HG02938 (cell line): ENCODE measurements at regions not wholly inside any gene's neighbourhood (a gene's known extent, or its start where the extent isn't known, plus 50 kb on each side); places are given as distances from the start of the nearest gene placed in this dataset.
"Not testable (repeated sequence)": the region's sequence is repeated elsewhere in the genome, so short reads cannot be mapped to it uniquely, and the experiment has no call there.

Experiments used
- ATAC-seq: cut with Tn5 transposase; IDR thresholded peaks from one replicate; pipeline ENCODE4 v1.9.1; 2021; ENCODE audit warnings: mild to moderate bottlenecking, moderate library complexity; ENCODE audit not compliant: unreplicated experiment

- no peak for ATAC-seq
Observed at GRCh38 chr14:57150449-57150848, 118.3 kb downstream of the EXOC5 start.

DNA sequence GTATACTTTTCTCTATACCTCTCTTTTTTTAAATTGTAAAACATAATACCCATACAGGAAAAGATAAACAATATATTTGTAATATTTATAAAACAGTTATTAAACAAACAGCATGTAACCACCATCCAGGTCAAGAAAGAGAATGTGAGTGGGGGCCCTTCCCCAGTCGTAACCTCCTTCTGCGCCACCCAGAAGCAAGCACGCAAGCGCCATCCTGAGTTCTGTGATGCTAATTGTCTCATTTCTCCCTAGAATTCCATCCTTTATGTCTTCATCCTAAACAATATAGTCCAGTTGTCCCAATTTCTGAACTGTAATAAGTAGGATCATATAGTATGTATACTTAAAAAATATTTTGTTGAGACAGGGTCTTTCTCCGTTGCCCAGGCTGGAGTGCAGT is 129.5 kb downstream of the EXOC5 start:
- ATAC-seq, result no peak

- ATAC-seq, result no peak
Observed at GRCh38 chr14:57136669-57137328, 131.9 kb downstream of the EXOC5 start.

GRCh38 chr14:57127809-57128208 is 140.9 kb downstream of the EXOC5 start:
- not testable (repeated sequence) for ATAC-seq

DNA sequence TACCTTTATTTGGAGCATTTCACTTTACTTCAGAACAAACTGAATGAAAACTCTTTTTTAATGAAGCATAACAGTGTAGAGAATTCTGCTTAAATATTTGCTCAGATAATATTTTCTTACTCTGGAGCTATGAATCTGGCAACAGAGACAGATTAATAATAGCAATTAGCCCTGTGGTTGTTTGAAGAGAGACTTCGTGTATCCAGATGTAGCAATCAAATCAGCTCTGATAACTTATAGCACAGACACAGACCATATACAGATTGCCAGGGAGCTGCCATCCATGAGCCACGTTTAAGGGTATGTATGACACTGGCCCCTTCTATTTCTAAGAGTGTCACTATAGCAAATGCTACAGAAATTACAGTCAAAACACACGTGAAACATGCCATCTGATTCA is 146.6 kb downstream of the EXOC5 start:
- ATAC-seq, result no peak

DNA sequence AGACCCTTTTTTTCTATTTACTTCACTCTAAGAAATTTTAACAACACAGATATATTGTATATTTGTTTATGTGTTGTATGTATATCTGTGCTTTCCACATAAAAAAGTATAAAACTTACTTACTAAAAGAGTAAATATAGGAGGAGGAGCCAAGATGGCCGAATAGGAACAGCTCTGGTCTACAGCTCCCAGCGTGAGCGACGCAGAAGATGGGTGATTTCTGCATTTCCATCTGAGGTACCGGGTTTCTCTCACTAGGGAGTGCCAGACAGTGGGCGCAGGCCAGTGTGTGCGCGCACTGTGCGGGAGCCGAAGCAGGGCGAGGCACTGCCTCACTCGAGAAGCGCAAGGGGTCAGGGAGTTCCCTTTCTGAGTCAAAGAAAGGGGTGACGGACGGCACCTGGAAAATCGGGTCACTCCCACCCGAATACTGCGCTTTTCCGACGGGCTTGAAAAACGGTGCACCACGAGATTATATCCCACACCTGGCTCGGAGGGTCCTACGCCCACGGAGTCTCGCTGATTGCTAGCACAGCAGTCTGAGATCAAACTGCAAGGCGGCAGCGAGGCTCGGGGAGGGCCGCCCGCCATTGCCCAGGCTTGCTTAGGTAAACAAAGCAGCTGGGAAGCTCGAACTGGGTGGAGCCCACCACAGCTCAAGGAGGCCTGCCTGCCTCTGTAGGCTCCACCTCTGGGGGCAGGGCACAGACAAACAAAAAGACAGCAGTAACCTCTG is 156.5 kb downstream of the EXOC5 start:
- not testable (repeated sequence) for ATAC-seq

DNA sequence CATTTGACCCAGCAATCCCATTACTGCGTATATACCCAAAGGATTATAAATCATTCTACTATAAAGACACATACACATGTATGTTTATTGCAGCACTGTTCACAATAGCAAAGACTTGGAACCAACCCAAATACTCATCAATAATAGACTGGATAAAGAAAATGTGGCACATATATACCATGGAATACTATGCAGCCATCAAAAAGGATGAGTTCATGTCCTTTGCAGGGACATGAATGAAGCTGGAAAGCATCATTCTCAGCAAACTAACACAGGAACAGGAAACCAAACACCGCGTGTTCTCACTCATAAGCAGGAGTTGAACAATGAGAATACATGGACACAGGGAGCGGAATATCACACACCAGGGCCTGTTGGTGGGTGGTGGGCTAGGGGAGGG is 158.3 kb downstream of the EXOC5 start:
- not testable (repeated sequence) for ATAC-seq

- ATAC-seq, result no peak
Observed at GRCh38 chr14:57091030-57091608, 177.6 kb downstream of the EXOC5 start.

- no peak for ATAC-seq
Observed at GRCh38 chr14:57089901-57090300, 178.8 kb downstream of the EXOC5 start.

DNA sequence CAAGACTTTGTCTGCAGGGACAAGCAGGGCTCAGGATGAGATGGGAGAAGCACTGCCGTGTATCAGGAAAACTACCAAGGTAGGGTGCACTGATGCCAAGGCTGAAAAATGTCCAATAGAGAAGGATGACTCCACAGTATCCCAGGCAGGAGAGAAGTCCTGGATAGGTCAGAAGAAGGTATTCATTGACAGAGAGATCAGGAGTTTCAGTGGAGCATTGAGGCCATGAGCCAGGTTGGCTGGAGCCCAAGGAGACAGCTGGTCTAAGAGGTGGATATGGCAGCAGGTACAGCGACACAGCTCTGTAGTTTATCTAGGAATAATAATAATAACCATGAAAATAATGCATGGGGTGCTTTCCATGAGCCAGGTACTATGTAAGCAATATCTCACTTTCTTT is 180.9 kb downstream of the EXOC5 start:
- ATAC-seq, result no peak

- ATAC-seq, result no peak
Observed at GRCh38 chr14:57086271-57087162, 182.2 kb downstream of the EXOC5 start.

DNA sequence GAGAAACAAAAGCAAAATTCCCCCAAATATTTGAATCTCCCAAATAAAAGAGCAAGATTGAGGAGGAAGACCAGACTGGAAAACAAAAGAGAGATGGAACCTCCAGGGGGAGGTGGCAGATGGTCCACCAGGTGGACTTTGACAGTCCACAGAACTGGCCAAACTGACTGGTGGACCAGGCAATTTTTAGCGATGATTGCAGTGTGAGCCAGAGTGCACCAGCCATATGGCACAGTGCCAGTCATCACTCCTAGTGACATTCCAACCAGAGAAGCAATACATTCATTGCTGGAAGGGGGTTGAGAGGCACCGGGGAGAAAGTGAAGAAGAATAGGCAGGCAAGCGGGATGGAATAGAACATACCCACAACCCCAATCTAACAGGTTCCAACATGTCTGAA is 182.9 kb downstream of the EXOC5 start:
- no peak for ATAC-seq

DNA sequence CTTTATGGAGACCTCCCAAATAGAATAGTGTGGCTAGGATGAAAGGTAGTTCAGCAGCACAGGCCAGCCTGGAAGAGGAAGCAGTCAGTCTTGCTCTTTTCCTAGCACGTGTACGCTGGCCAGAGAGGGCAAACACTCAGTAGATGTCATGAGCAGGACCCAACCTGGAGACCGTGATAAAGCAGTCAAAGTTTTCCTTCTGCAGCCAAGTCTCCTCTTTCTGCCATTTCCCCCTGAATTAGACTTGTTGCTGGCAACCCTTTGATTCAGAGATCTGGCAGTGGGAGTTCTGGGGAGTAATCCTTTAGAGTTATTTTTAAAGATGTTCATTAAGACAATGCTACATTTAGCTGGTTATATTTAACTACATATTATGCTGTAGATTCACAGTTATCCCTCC is 183.7 kb downstream of the EXOC5 start:
- ATAC-seq, result no peak

DNA sequence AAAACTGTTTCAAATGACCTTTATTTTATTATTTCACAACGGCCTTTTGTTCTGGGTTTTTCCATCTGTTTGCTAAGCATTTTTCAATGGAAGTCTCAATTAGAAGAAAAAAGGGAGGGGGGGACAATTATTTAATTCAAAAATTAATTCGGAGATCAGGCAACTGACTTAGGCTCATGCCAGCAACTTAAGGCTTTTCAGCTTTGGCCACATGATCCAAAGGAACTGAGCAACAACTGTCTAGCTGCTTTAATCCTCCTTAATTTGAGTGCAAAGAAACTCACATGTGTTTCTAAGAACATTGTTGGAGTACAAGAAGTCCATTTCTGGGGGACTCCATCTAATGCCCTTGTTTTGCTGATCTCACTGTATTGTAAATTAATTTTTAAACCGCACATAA is 188.0 kb downstream of the EXOC5 start:
- ATAC-seq, result no peak

DNA sequence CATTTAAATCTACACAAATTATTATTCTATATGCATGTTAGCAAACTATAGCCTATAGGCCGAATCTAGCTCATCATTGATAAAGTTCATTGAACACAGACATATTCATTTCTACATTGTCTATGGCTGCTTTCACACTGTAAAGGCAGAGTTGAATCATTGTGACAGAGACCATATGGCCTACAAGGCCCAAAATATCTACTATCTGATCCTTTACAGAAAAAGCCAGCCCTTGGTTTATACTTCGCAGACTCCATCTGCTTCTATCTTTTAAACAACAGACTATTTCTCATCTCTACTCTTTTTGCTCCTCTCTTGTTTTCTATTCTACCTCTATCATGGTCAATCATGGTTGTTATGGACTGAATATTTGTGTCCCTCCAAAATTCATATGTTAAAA is 190.7 kb downstream of the EXOC5 start:
- ATAC-seq, result no peak

GRCh38 chr14:57073986-57074385 is 194.7 kb downstream of the EXOC5 start:
- ATAC-seq, result no peak

GRCh38 chr14:57071639-57072038 is 197.1 kb downstream of the EXOC5 start:
- ATAC-seq, result no peak

DNA sequence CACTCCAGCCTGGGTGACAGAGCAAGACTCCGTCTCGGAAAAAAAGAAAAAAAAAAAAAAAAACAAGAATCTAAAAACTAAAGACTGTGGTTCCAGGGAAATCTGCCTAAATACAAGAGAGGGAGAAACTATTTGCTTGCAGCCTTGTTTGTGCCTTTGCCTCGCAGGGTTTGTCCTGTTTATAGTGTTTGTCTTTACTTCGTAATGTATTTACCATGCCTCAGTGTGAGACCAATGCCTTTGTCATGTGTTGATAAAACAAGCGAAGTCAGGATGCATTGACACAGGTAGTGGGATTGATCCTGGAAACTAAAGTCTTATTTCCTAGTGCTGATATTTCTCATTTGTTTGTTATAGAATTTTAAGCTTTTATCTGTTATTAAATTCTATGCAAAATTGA is 199.0 kb downstream of the EXOC5 start:
- ATAC-seq, result no peak

- no peak for ATAC-seq
Observed at GRCh38 chr14:57068511-57068910, 200.2 kb downstream of the EXOC5 start.

DNA sequence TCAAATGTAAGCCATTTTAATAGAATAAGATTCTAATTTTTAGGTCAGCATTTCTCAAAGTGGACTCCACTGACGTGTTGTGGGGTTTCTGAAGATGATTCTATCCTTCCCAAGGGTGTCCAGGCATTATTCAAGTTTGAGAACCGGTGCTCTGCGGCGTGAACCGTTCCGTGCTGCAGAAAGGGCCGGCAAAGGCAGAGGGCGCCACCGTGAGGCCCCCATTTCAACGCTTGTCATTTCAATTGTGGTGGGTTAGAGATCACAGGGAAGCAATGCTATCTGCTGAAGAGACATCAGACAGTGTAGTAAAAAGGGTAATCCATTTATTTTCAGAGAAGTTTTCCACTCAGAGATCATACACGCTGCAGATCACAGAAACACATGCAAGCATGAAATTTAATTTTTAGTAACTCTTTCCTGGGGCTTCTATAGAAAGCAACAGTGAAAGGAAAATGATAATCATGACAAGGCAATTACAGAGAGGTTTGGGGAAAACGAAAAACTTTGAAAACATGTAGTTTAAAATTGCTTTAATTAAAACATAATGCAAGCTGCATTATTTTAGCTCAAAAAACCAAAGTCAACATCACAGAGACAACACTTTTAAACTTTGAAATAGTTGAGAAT is 201.7 kb downstream of the EXOC5 start:
- no peak for ATAC-seq

- no peak for ATAC-seq
Observed at GRCh38 chr14:57066463-57066862, 202.2 kb downstream of the EXOC5 start.
